ENCODE measurements at regions not wholly inside any gene's neighbourhood (a gene's known extent, or its start where the extent isn't known, plus 50 kb on each side); places are given as distances from the start of the nearest gene placed in this dataset.

DNA sequence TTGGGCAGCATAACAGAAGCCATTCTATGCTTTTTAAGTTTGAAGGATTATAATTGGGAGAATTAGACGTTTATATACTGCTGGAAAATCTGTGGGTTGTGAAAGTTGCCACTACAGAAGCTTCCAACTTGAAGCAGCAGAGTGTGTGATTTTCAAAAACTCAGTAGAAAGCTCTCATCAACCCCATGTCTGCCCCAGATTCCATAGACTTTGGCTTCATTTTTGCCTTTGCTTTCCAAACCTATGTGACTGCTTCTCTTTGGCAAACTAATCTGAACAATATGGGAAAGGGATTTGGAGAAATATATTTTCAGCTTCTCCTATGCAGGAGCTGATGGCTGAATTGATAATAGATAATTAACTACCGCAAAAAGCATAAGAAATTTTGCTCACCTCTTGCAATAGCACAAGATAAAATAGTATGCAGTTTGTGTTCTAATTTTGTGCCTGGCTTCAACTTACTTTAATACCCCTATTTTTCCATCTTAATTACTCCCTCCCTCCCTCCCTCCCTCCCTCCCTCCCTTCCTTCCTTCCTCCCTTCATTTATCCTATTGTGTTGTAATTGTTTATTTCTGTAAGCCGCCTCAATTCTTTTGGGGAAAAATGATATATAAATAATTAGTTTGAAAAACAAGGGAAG, 214.1 kb upstream of the HS3ST5 start:
- no TSS peak for BruUV-seq (replicated peaks)
- POLR2A ChIA-PET, result no interaction called here

DNA sequence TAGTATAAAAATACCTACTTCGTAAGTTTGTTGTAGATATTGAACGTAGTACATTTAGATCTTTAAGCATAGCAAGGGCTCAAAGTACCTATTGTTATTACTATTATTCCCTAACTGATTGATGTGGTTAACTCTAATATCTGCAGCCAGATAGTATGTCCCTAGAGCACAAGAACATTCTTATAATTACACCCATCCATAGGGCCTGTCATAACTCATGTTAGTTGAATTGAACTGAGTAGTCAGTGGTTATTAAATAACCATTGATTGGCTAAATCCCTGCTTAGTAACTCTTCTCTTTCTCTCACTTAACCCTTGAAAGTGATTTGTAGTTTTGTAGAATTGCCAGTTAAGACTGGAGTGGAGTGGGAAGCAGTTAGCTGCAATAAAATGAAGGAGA, 207.5 kb upstream of the HS3ST5 start:
- CTCF ChIA-PET, result no interaction called here
- no TSS peak for BruUV-seq (replicated peaks)

More for the DNA sequence above, 214.1 kb upstream of the HS3ST5 start:
- Histone ChIP-seq H3K9me3 (ENCODE audit: control insufficient read depth, insufficient read depth, low read depth, low read length) (no peaks in the 10 kb centered on the region; the same call in 1 of the 2 replicates), H3K4me1 (ENCODE audit: control insufficient read depth, insufficient read depth, low read length) (no peaks in the 10 kb centered on the region), H3K36me3 (ENCODE audit: control insufficient read depth, insufficient read depth, low read length) (no peaks in the 10 kb centered on the region), H3K4me3 (ENCODE audit: low read depth in 2 of 2, low read length in 2 of 2) (no peak overlapping the region), H3K27me3 (ENCODE audit: control insufficient read depth, insufficient read depth, low read length) (no peaks in the 10 kb centered on the region), H3K27ac (ENCODE audit: low read length) (no peak overlapping the region)
- DNase-seq (ENCODE audit: low read depth, low spot score), result no peak
- TF ChIP-seq POLR2AphosphoS5 (IDR thresholded peaks at IDR 0.05; ENCODE audit: low read depth, low read length), result no peak
- TF ChIP-seq, protein P1, sequence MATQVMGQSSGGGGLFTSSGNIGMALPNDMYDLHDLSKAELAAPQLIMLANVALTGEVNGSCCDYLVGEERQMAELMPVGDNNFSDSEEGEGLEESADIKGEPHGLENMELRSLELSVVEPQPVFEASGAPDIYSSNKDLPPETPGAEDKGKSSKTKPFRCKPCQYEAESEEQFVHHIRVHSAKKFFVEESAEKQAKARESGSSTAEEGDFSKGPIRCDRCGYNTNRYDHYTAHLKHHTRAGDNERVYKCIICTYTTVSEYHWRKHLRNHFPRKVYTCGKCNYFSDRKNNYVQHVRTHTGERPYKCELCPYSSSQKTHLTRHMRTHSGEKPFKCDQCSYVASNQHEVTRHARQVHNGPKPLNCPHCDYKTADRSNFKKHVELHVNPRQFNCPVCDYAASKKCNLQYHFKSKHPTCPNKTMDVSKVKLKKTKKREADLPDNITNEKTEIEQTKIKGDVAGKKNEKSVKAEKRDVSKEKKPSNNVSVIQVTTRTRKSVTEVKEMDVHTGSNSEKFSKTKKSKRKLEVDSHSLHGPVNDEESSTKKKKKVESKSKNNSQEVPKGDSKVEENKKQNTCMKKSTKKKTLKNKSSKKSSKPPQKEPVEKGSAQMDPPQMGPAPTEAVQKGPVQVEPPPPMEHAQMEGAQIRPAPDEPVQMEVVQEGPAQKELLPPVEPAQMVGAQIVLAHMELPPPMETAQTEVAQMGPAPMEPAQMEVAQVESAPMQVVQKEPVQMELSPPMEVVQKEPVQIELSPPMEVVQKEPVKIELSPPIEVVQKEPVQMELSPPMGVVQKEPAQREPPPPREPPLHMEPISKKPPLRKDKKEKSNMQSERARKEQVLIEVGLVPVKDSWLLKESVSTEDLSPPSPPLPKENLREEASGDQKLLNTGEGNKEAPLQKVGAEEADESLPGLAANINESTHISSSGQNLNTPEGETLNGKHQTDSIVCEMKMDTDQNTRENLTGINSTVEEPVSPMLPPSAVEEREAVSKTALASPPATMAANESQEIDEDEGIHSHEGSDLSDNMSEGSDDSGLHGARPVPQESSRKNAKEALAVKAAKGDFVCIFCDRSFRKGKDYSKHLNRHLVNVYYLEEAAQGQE (IDR thresholded peaks at IDR 0.05; ENCODE audit: insufficient read depth in 1 of 2, low read depth in 2 of 2, low read length in 1 of 2), result no peak
- TF ChIP-seq TCF7L2 (IDR thresholded peaks at IDR 0.05; ENCODE audit: low read depth, low read length), result no peak
- TF ChIP-seq SIN3A (IDR thresholded peaks at IDR 0.05; ENCODE audit: borderline replicate concordance, insufficient read depth, low read depth, low read length), result no peak
- TF ChIP-seq, protein P2, sequence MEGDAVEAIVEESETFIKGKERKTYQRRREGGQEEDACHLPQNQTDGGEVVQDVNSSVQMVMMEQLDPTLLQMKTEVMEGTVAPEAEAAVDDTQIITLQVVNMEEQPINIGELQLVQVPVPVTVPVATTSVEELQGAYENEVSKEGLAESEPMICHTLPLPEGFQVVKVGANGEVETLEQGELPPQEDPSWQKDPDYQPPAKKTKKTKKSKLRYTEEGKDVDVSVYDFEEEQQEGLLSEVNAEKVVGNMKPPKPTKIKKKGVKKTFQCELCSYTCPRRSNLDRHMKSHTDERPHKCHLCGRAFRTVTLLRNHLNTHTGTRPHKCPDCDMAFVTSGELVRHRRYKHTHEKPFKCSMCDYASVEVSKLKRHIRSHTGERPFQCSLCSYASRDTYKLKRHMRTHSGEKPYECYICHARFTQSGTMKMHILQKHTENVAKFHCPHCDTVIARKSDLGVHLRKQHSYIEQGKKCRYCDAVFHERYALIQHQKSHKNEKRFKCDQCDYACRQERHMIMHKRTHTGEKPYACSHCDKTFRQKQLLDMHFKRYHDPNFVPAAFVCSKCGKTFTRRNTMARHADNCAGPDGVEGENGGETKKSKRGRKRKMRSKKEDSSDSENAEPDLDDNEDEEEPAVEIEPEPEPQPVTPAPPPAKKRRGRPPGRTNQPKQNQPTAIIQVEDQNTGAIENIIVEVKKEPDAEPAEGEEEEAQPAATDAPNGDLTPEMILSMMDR (IDR thresholded peaks at IDR 0.05), result no peak
- intact Hi-C loops (cut with micrococcal nuclease; ENCODE audit: unreplicated experiment) (no loop called here), in situ Hi-C loops (cut with HindIII; ENCODE audit: low pct_unique_long_range_greater_than_20kb, low sequenced_read_pairs) (no loop called here)
- CTCF ChIA-PET, result no interaction called here
- no peak for ATAC-seq

More for the DNA sequence above, 207.5 kb upstream of the HS3ST5 start:
- in situ Hi-C loops (cut with HindIII; ENCODE audit: low pct_unique_long_range_greater_than_20kb, low sequenced_read_pairs) (no loop called here), intact Hi-C loops (cut with micrococcal nuclease; ENCODE audit: unreplicated experiment) (no loop called here)
- ATAC-seq, result no peak
- POLR2A ChIA-PET, result no interaction called here
- Histone ChIP-seq H3K27ac (ENCODE audit: low read length) (no peak overlapping the region), H3K9me3 (ENCODE audit: control insufficient read depth, insufficient read depth, low read depth, low read length) (no peaks in the 10 kb centered on the region; the same call in 1 of the 2 replicates), H3K36me3 (ENCODE audit: control insufficient read depth, insufficient read depth, low read length) (no peaks in the 10 kb centered on the region), H3K4me1 (ENCODE audit: control insufficient read depth, insufficient read depth, low read length) (no peaks in the 10 kb centered on the region), H3K4me3 (ENCODE audit: low read depth in 2 of 2, low read length in 2 of 2) (no peak overlapping the region), H3K27me3 (ENCODE audit: control insufficient read depth, insufficient read depth, low read length) (no peaks in the 10 kb centered on the region)
- TF ChIP-seq SIN3A (IDR thresholded peaks at IDR 0.05; ENCODE audit: borderline replicate concordance, insufficient read depth, low read depth, low read length) (no peak), POLR2AphosphoS5 (IDR thresholded peaks at IDR 0.05; ENCODE audit: low read depth, low read length) (no peak), TCF7L2 (IDR thresholded peaks at IDR 0.05; ENCODE audit: low read depth, low read length) (no peak)
- TF ChIP-seq, protein P1 (IDR thresholded peaks at IDR 0.05; ENCODE audit: insufficient read depth in 1 of 2, low read depth in 2 of 2, low read length in 1 of 2), result no peak
- TF ChIP-seq, protein P2 (IDR thresholded peaks at IDR 0.05), result no peak
- DNase-seq (ENCODE audit: low read depth, low spot score), result no peak
